GM12878 (cell line): ENCODE measurements at regions not wholly inside any gene's neighbourhood (a gene's known extent, or its start where the extent isn't known, plus 50 kb on each side); places are given as distances from the start of the nearest gene placed in this dataset.

Experiments
- ATAC-seq: fragments of 200-7000 bp; cut with Tn5 transposase; 3 replicates; pipeline ENCODE4 v1.9.1; 2020; ENCODE audit warnings: mild to moderate bottlenecking, moderate library complexity
- BruUV-seq: library from RNA; stranded (reverse); fragments of 400-500 nt; replicated peaks from 2 replicates; lab custom pipeline; 2021; lab: Mats Ljungman, UMichigan
- CTCF ChIA-PET: fragments of 300-600 bp; sonication (Branson Sonifier 250); formaldehyde crosslinking; extraction: SDS; loops from one replicate; lab custom pipeline; 2021; ENCODE audit warnings: inconsistent platforms; lab: Yijun Ruan, JAX
- POLR2A ChIA-PET: fragments of 350-600 bp; formaldehyde crosslinking; extraction: SDS; loops from one replicate; lab custom pipeline; 2021; ENCODE audit warnings: inconsistent platforms; lab: Charles Lee
- RAD21 ChIA-PET: fragments of 300-600 bp; sonication (Branson Sonifier 250); formaldehyde crosslinking; loops from one replicate; lab custom pipeline; 2023; ENCODE audit warnings: antibody characterized with exemption; ENCODE audit not compliant: unreplicated experiment; lab: Charles Lee
- SMC1A ChIA-PET: fragments of 300-600 bp; sonication (Branson Sonifier 250); formaldehyde crosslinking; loops from one replicate; lab custom pipeline; 2023; ENCODE audit not compliant: unreplicated experiment, uncharacterized antibody; lab: Charles Lee
- DNase-seq: peaks from one replicate; pipeline ENCODE4 v3.0.0-alpha.2; 2011; ENCODE audit warnings: low read depth, low spot score
- FAIRE-seq: peaks from 3 replicates; lab custom pipeline; 2011; peaks lifted over from hg19 to GRCh38; lab: Jason Lieb, UNC
- H2AFZ ChIP-seq: 2 replicates; pipeline ENCODE4 v1.6.0; 2011; ENCODE audit warnings: low read depth, low read length, control low read depth; ENCODE audit not compliant: control insufficient read depth
- H3K27ac ChIP-seq: 2 replicates; pipeline ENCODE4 v1.5.1; 2011; ENCODE audit warnings: control low read depth; ENCODE audit not compliant: control insufficient read depth, insufficient read depth
- H3K27me3 ChIP-seq, 2 experiments: replicated peaks in 1 of 2; 2 replicates each; pipeline versions ENCODE4 v1.6.0 to v1.6.1; 2011; ENCODE audit warnings: low read length in 1 of 2; ENCODE audit not compliant: control insufficient read depth in 2 of 2, insufficient read depth in 2 of 2
- H3K36me3 ChIP-seq, 2 experiments: 2 replicates each; pipeline ENCODE4 v1.5.1; 2011; ENCODE audit warnings: low read length in 1 of 2; ENCODE audit not compliant: control insufficient read depth in 2 of 2, insufficient read depth in 2 of 2
- H3K4me1 ChIP-seq: 2 replicates; pipeline ENCODE4 v1.6.1; 2011; ENCODE audit warnings: mild to moderate bottlenecking, low read length, moderate library complexity, mixed read lengths; ENCODE audit not compliant: control insufficient read depth, insufficient read depth
- H3K4me2 ChIP-seq: 2 replicates; pipeline ENCODE4 v1.6.0; 2011; ENCODE audit warnings: control low read depth; ENCODE audit not compliant: control insufficient read depth, insufficient read depth
- H3K4me3 ChIP-seq: fragments of 200-600 bp; sonication (generic); 2 replicates; pipeline ENCODE4 v1.5.1; 2016
- H3K79me2 ChIP-seq: 2 replicates; pipeline ENCODE4 v1.6.0; 2011; ENCODE audit warnings: low read length; ENCODE audit not compliant: control insufficient read depth, insufficient read depth
- H3K9ac ChIP-seq: 2 replicates; pipeline ENCODE4 v1.8.0; 2011; ENCODE audit warnings: low read length, control low read depth, mixed read lengths; ENCODE audit not compliant: control insufficient read depth, insufficient read depth
- H3K9me3 ChIP-seq: replicated peaks from 3 replicates; pipeline ENCODE4 v1.5.1; 2011; ENCODE audit warnings: mild to moderate bottlenecking, low read length; ENCODE audit not compliant: control insufficient read depth, insufficient read depth
- H4K20me1 ChIP-seq: 2 replicates; pipeline ENCODE4 v1.6.0; 2011; ENCODE audit not compliant: control insufficient read depth, insufficient read depth
- CHD1 ChIP-seq: IDR thresholded peaks from 2 replicates; pipeline ENCODE4 v1.6.1; 2012; ENCODE audit warnings: low read depth, low read length, improper control_type of control experiment
- CHD4 ChIP-seq: fragments of 200-600 bp; sonication (generic); IDR thresholded peaks from 2 replicates; pipeline ENCODE4 v1.6.1; 2016; ENCODE audit warnings: mild to moderate bottlenecking
- EZH2 ChIP-seq: IDR thresholded peaks from 2 replicates; pipeline ENCODE4 v1.6.1; 2012; ENCODE audit warnings: low read depth, mild to moderate bottlenecking, control low read depth, inconsistent platforms, low read length, borderline replicate concordance; ENCODE audit not compliant: control insufficient read depth
- GABPA ChIP-seq: IDR thresholded peaks from 2 replicates; pipeline ENCODE4 v1.6.1; 2014; ENCODE audit warnings: antibody characterized with exemption, low read depth, mild to moderate bottlenecking, inconsistent platforms
- HDAC2 ChIP-seq: fragments of 200-600 bp; sonication (generic); IDR thresholded peaks from 2 replicates; pipeline ENCODE4 v1.6.1; 2017
- IKZF2 ChIP-seq, 2 experiments: fragments of 450-650 bp; IDR thresholded peaks; 2 replicates each; pipeline ENCODE4 v1.6.1; 2017; ENCODE audit warnings: mild to moderate bottlenecking in 2 of 2, moderate library complexity in 2 of 2
- KLF5 ChIP-seq: fragments of 450-650 bp; IDR thresholded peaks from 2 replicates; pipeline ENCODE4 v1.6.1; 2014; ENCODE audit warnings: mild to moderate bottlenecking; ENCODE audit not compliant: partially characterized antibody
- MTA2 ChIP-seq: fragments of 450-650 bp; IDR thresholded peaks from 2 replicates; pipeline ENCODE4 v1.6.1; 2016; ENCODE audit warnings: low read depth, mild to moderate bottlenecking, moderate library complexity
- RAD51 ChIP-seq: fragments of 450-650 bp; IDR thresholded peaks from 2 replicates; pipeline ENCODE4 v1.6.1; 2016; ENCODE audit warnings: moderate library complexity, mild to moderate bottlenecking, inconsistent platforms
- SIX5 ChIP-seq: IDR thresholded peaks from 2 replicates; pipeline ENCODE4 v1.6.1; 2011; ENCODE audit warnings: mild to moderate bottlenecking, low read depth, low read length, moderate library complexity; ENCODE audit not compliant: severe bottlenecking
- SREBF2 ChIP-seq: IDR thresholded peaks from 2 replicates; pipeline ENCODE4 v1.6.1; 2012; ENCODE audit warnings: mild to moderate bottlenecking, low read length
- SRF ChIP-seq, 2 experiments: IDR thresholded peaks; 2 replicates each; pipeline ENCODE4 v1.6.1; 2011; ENCODE audit warnings: low read depth in 2 of 2, low read length in 2 of 2, mild to moderate bottlenecking in 1 of 2, moderate library complexity in 1 of 2
- STAT3 ChIP-seq: IDR thresholded peaks from 2 replicates; pipeline ENCODE4 v1.6.1; 2011; ENCODE audit warnings: low read depth, low read length, improper control_type of control experiment
- SUPT20H ChIP-seq: IDR thresholded peaks from 2 replicates; pipeline ENCODE4 v1.6.1; 2011; ENCODE audit warnings: low read depth, mild to moderate bottlenecking, low read length, moderate library complexity, borderline replicate concordance; ENCODE audit not compliant: control insufficient read depth
- YY1 ChIP-seq: IDR thresholded peaks from 2 replicates; pipeline ENCODE4 v1.6.1; 2011; ENCODE audit warnings: low read depth, mild to moderate bottlenecking, low read length
- ZNF687 ChIP-seq: fragments of 450-650 bp; IDR thresholded peaks from 2 replicates; pipeline ENCODE4 v1.6.1; 2017; ENCODE audit warnings: mild to moderate bottlenecking, moderate library complexity
- WGBS: methylation state at CpG from one replicate; pipeline ENCODE4 v1.1.6; 2016; ENCODE audit warnings: low lambda C conversion rate; ENCODE audit not compliant: insufficient replicate concordance, insufficient coverage; ENCODE audit errors: missing lambda C conversion rate; 5-methylcytosine and 5-hydroxymethylcytosine counted together
- in situ Hi-C: fragments of 300-500 bp; cut with MboI; formaldehyde crosslinking; loops from 9 replicates; pipeline ENCODE4 v1.14.3; 2018; ENCODE audit warnings: mixed read lengths
- intact Hi-C: fragments of 100-400 bp; cut with micrococcal nuclease; formaldehyde crosslinking; loops from one replicate; pipeline ENCODE4 v1.14.2; 2022; ENCODE audit not compliant: unreplicated experiment
- TF ChIP-seq, protein P1 (sequence below): fragments of 450-650 bp; formaldehyde crosslinking; IDR thresholded peaks from 2 replicates; pipeline ENCODE4 v1.5.0; 2022; ENCODE audit warnings: mild to moderate bottlenecking, missing genetic modification characterization

DNA sequence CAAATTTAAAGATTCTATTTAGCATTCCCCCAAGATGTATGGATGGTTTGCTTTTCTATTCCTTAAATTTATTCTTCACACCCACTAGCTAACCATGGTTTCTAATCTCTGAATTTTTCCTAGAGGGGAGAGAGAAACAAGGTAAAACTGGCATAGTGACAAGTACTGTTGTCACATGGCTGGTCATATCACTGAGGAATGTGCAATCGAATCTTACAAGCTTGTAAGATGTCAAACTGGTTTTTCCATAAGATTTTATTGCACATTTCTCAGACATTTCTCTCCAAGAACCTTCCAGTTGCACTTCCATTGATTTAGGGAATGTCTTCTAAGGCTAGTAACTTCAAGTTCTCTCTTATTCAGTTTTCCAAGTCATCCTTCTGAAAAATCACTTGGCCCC lies 89.8 kb downstream of the MBL2 start (continued):
- TF ChIP-seq GABPA (no peak), CHD1 (no peak), CHD4 (no peak), EZH2 (no peak), HDAC2 (no peak), RAD51 (no peak), SREBF2 (no peak)

DNA sequence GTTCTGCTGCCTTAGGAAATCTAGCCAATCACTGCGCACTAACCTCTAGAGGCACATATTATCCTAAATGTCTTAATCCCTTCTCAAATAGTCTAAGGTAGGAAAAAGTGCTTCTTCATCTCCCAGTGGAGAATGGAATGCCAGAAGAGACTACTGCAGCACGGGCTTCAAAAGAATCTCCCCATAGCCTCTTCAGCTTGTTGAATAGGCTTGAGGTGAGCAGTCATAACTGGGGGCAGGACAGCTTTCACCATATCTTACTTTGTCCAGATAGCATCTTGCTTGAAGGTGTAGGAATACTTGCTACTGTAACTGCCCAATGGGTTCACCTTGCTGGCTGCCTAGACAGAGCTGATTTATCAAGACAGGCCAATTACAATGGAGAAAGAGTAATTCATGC lies 88.8 kb downstream of the MBL2 start:
- no peak for ATAC-seq
- BruUV-seq: no TSS peak
- TF ChIP-seq, protein P1, sequence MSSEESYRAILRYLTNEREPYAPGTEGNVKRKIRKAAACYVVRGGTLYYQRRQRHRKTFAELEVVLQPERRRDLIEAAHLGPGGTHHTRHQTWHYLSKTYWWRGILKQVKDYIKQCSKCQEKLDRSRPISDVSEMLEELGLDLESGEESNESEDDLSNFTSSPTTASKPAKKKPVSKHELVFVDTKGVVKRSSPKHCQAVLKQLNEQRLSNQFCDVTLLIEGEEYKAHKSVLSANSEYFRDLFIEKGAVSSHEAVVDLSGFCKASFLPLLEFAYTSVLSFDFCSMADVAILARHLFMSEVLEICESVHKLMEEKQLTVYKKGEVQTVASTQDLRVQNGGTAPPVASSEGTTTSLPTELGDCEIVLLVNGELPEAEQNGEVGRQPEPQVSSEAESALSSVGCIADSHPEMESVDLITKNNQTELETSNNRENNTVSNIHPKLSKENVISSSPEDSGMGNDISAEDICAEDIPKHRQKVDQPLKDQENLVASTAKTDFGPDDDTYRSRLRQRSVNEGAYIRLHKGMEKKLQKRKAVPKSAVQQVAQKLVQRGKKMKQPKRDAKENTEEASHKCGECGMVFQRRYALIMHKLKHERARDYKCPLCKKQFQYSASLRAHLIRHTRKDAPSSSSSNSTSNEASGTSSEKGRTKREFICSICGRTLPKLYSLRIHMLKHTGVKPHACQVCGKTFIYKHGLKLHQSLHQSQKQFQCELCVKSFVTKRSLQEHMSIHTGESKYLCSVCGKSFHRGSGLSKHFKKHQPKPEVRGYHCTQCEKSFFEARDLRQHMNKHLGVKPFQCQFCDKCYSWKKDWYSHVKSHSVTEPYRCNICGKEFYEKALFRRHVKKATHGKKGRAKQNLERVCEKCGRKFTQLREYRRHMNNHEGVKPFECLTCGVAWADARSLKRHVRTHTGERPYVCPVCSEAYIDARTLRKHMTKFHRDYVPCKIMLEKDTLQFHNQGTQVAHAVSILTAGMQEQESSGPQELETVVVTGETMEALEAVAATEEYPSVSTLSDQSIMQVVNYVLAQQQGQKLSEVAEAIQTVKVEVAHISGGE (CRISPR knock-in tag): no peak
- no peak for TF ChIP-seq SRF (IDR thresholded peaks at IDR 0.05; ENCODE audit: low read depth in 2 of 2, low read length in 2 of 2)
- TF ChIP-seq STAT3: no peak
- TF ChIP-seq SUPT20H: no peak
- TF ChIP-seq IKZF2 (IDR thresholded peaks at IDR 0.05): no peak
- TF ChIP-seq KLF5: no peak
- no peak for TF ChIP-seq SREBF2
- no peak for TF ChIP-seq MTA2
- no peak for TF ChIP-seq YY1
- no peak for TF ChIP-seq ZNF687
- TF ChIP-seq SIX5: no peak

More for the DNA sequence above, 88.8 kb downstream of the MBL2 start:
- POLR2A ChIA-PET: no interaction called here
- H2AFZ ChIP-seq: no peak overlapping the region
- CTCF ChIA-PET: no interaction called here
- DNase-seq: no peak
- RAD21 ChIA-PET: no interaction called here
- H3K79me2 ChIP-seq: no peaks in the 10 kb centered on the region
- H3K4me3 ChIP-seq: no peak overlapping the region
- H3K27ac ChIP-seq: no peak overlapping the region
- no peak overlapping the region for H3K4me2 ChIP-seq
- H4K20me1 ChIP-seq: no peaks in the 10 kb centered on the region
- no peaks in the 10 kb centered on the region for H3K4me1 ChIP-seq
- in situ Hi-C loops (no loop called here), intact Hi-C loops (no loop called here)
- H3K36me3 ChIP-seq: no peaks in the 10 kb centered on the region
- H3K9me3 ChIP-seq: no peaks in the 10 kb centered on the region
- 0% methylated on average over 2 of the region's 2 CpGs for WGBS
- no peak overlapping the region for H3K9ac ChIP-seq
- no peak for FAIRE-seq
- H3K27me3 ChIP-seq: no peaks in the 10 kb centered on the region
- SMC1A ChIA-PET: no interaction called here
